ENCODE measurements at regions not wholly inside any gene's neighbourhood (a gene's known extent, or its start where the extent isn't known, plus 50 kb on each side); places are given as distances from the start of the nearest gene placed in this dataset.

GRCh38 chr7:16939161-16939560, 57.4 kb upstream of the AGR3 start:
- TF ChIP-seq, protein P1, sequence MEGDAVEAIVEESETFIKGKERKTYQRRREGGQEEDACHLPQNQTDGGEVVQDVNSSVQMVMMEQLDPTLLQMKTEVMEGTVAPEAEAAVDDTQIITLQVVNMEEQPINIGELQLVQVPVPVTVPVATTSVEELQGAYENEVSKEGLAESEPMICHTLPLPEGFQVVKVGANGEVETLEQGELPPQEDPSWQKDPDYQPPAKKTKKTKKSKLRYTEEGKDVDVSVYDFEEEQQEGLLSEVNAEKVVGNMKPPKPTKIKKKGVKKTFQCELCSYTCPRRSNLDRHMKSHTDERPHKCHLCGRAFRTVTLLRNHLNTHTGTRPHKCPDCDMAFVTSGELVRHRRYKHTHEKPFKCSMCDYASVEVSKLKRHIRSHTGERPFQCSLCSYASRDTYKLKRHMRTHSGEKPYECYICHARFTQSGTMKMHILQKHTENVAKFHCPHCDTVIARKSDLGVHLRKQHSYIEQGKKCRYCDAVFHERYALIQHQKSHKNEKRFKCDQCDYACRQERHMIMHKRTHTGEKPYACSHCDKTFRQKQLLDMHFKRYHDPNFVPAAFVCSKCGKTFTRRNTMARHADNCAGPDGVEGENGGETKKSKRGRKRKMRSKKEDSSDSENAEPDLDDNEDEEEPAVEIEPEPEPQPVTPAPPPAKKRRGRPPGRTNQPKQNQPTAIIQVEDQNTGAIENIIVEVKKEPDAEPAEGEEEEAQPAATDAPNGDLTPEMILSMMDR (IDR thresholded peaks at IDR 0.05; ENCODE audit: low read length), result no peak
- TF ChIP-seq EZH2phosphoT487 (IDR thresholded peaks at IDR 0.05; ENCODE audit: low read length), result no peak

Measured in MM.1S (cell line).